HepG2 (cell line): ENCODE measurements at regions not wholly inside any gene's neighbourhood (a gene's known extent, or its start where the extent isn't known, plus 50 kb on each side); places are given as distances from the start of the nearest gene placed in this dataset.

Source experiments
- ATAC-seq: fragments of 200-7000 bp; cut with Tn5 transposase; 3 replicates; pipeline ENCODE4 v1.9.1; 2020; ENCODE audit warnings: mild to moderate bottlenecking, moderate library complexity
- BruUV-seq: library from RNA; stranded (reverse); fragments of 400-500 nt; replicated peaks from 2 replicates; lab custom pipeline; 2021; lab: Mats Ljungman, UMichigan
- CTCF ChIA-PET: fragments of 300-600 bp; formaldehyde crosslinking; extraction: SDS; loops from one replicate; lab custom pipeline; 2021; ENCODE audit warnings: low total read pairs, inconsistent platforms, low intra/inter-chr PET ratio; lab: Yijun Ruan, JAX
- POLR2A ChIA-PET: fragments of 350-600 bp; sonication (Branson Sonifier 250); formaldehyde crosslinking; loops from one replicate; lab custom pipeline; 2020; ENCODE audit warnings: antibody characterized with exemption, inconsistent platforms; lab: Yijun Ruan, JAX
- DNase-seq: peaks from one replicate; pipeline ENCODE4 v3.0.0-alpha.2; 2015; ENCODE audit warnings: low spot score
- FAIRE-seq: peaks from 3 replicates; lab custom pipeline; 2011; peaks lifted over from hg19 to GRCh38; lab: Jason Lieb, UNC
- H2AFZ ChIP-seq: one replicate; pipeline ENCODE4 v1.6.1; 2011; ENCODE audit warnings: low read length, inconsistent platforms
- H3K27ac ChIP-seq: fragments of 300-600 bp; 3 replicates; pipeline ENCODE4 v1.8.0; 2011; ENCODE audit warnings: mixed run types, mild to moderate bottlenecking, mixed read lengths, low read length, inconsistent platforms; ENCODE audit not compliant: insufficient read depth; ENCODE audit errors: extremely low read length
- H3K27me3 ChIP-seq, 2 experiments: fragments of 200-600 bp in 1 of 2; 2 replicates in 1 of 2; 3 replicates in 1 of 2; pipeline versions ENCODE4 v1.6.0 to v1.8.0; 2011; ENCODE audit warnings: low read length in 2 of 2, mild to moderate bottlenecking in 2 of 2, moderate library complexity in 2 of 2, inconsistent platforms in 1 of 2; ENCODE audit not compliant: insufficient read depth in 2 of 2, control insufficient read depth in 1 of 2
- H3K36me3 ChIP-seq, 2 experiments: fragments of 200-600 bp in 1 of 2; replicated peaks in 1 of 2; 2 replicates in 1 of 2; 3 replicates in 1 of 2; pipeline versions ENCODE4 v1.5.1 to v1.8.0; 2011; ENCODE audit warnings: low read length in 2 of 2, inconsistent platforms in 1 of 2; ENCODE audit not compliant: insufficient read depth in 2 of 2, control insufficient read depth in 1 of 2
- H3K4me1 ChIP-seq: 2 replicates; pipeline ENCODE4 v1.5.1; 2012; ENCODE audit warnings: low read length, inconsistent platforms; ENCODE audit not compliant: insufficient read depth
- H3K4me2 ChIP-seq: 2 replicates; pipeline ENCODE4 v1.6.0; 2011; ENCODE audit warnings: low read depth, low read length, inconsistent platforms
- H3K4me3 ChIP-seq, 3 experiments: fragments of 200-600 bp in 1 of 3; sonication (generic), shearing (Covaris generic) in 1 of 3; replicated peaks in 1 of 3; 2 replicates each; pipeline ENCODE4 v1.5.1; 2011 to 2016; ENCODE audit warnings: low read length in 3 of 3, inconsistent platforms in 2 of 3, low read depth in 2 of 3, mild to moderate bottlenecking in 2 of 3, control low read depth in 1 of 3, mixed read lengths in 1 of 3; ENCODE audit not compliant: insufficient read depth in 1 of 3
- H3K79me2 ChIP-seq: one replicate; pipeline ENCODE4 v1.6.1; 2011; ENCODE audit warnings: low read length, inconsistent platforms; ENCODE audit not compliant: insufficient read depth
- H3K9ac ChIP-seq: 2 replicates; pipeline ENCODE4 v1.6.0; 2011; ENCODE audit warnings: mild to moderate bottlenecking, low read depth, low read length, inconsistent platforms; ENCODE audit not compliant: insufficient read depth
- H3K9me3 ChIP-seq: 2 replicates; pipeline ENCODE4 v1.5.1; 2012; ENCODE audit warnings: mild to moderate bottlenecking, low read length
- H4K20me1 ChIP-seq: 2 replicates; pipeline ENCODE4 v1.6.0; 2011; ENCODE audit warnings: inconsistent platforms, mild to moderate bottlenecking, low read length, moderate library complexity; ENCODE audit not compliant: insufficient read depth
- FOSL1 ChIP-seq: sonication (generic); formaldehyde crosslinking; IDR thresholded peaks from 2 replicates; pipeline ENCODE4 v1.9.0; 2021; ENCODE audit warnings: missing genetic modification reagents, borderline replicate concordance
- GATAD2A ChIP-seq: IDR thresholded peaks from 2 replicates; pipeline ENCODE4 v1.6.1; 2016
- GMEB2 ChIP-seq: IDR thresholded peaks from 2 replicates; pipeline ENCODE4 v1.6.1; 2016; ENCODE audit warnings: missing biosample characterization, missing genetic modification reagents, low read depth
- GZF1 ChIP-seq: sonication (generic); formaldehyde crosslinking; IDR thresholded peaks from 2 replicates; pipeline ENCODE4 v1.5.1; 2020; ENCODE audit warnings: mild to moderate bottlenecking, missing genetic modification reagents
- JUN ChIP-seq: sonication (generic); formaldehyde crosslinking; IDR thresholded peaks from 2 replicates; pipeline ENCODE4 v1.4.0; 2020; ENCODE audit warnings: mild to moderate bottlenecking, missing genetic modification reagents
- MAZ ChIP-seq, 2 experiments: sonication (generic) in 1 of 2; formaldehyde crosslinking in 1 of 2; IDR thresholded peaks; 2 replicates each; pipeline versions ENCODE4 v1.5.0 to v1.6.1; 2012 to 2020; ENCODE audit warnings: low read depth in 2 of 2, mild to moderate bottlenecking in 2 of 2, borderline replicate concordance in 1 of 2, improper control_type of control experiment in 1 of 2, low read length in 1 of 2, missing genetic modification reagents in 1 of 2, moderate library complexity in 1 of 2
- NCOR1 ChIP-seq: fragments of 200-600 bp; sonication (generic); IDR thresholded peaks from 2 replicates; pipeline ENCODE4 v1.7.0; 2017; ENCODE audit warnings: antibody characterized with exemption, low read length, borderline replicate concordance
- SMAD3 ChIP-seq: sonication (generic); formaldehyde crosslinking; IDR thresholded peaks from 2 replicates; pipeline ENCODE4 v1.4.0; 2020; ENCODE audit warnings: missing genetic modification reagents
- XBP1 ChIP-seq: sonication (generic); formaldehyde crosslinking; IDR thresholded peaks from 2 replicates; pipeline ENCODE4 v1.5.0; 2020; ENCODE audit warnings: missing genetic modification reagents
- ZC3H4 ChIP-seq: sonication (generic); formaldehyde crosslinking; IDR thresholded peaks from 2 replicates; pipeline ENCODE4 v1.4.0; 2020; ENCODE audit warnings: missing genetic modification reagents, borderline replicate concordance
- ZNF276 ChIP-seq: sonication (generic); formaldehyde crosslinking; IDR thresholded peaks from 2 replicates; pipeline ENCODE4 v1.4.0; 2020; ENCODE audit warnings: mild to moderate bottlenecking, low read depth, missing genetic modification reagents
- ZNF430 ChIP-seq: sonication (generic); formaldehyde crosslinking; IDR thresholded peaks from 2 replicates; pipeline ENCODE4 v1.9.0; 2021; ENCODE audit warnings: mild to moderate bottlenecking, missing genetic modification reagents
- ZNF512 ChIP-seq: sonication (generic); formaldehyde crosslinking; IDR thresholded peaks from 2 replicates; pipeline ENCODE4 v1.4.0; 2020; ENCODE audit warnings: mild to moderate bottlenecking, missing genetic modification reagents
- ZNF557 ChIP-seq: sonication (generic); formaldehyde crosslinking; IDR thresholded peaks from 2 replicates; pipeline ENCODE4 v1.4.0; 2020; ENCODE audit warnings: missing genetic modification reagents
- ZNF589 ChIP-seq: sonication (generic); formaldehyde crosslinking; conservative IDR thresholded peaks from 2 replicates; pipeline ENCODE4 v1.8.0; 2022; ENCODE audit warnings: mild to moderate bottlenecking, moderate library complexity, missing genetic modification reagents
- ZNF761 ChIP-seq: sonication (generic); formaldehyde crosslinking; conservative IDR thresholded peaks from 2 replicates; pipeline ENCODE4 v1.4.0; 2020; ENCODE audit warnings: mild to moderate bottlenecking, missing genetic modification reagents
- WGBS: methylation state at CpG from one replicate; pipeline ENCODE4 v1.1.6; 2017; ENCODE audit warnings: low lambda C conversion rate; 5-methylcytosine and 5-hydroxymethylcytosine counted together
- in situ Hi-C: cut with HindIII; loops from 2 replicates; pipeline ENCODE4 v1.10.0; 2017; ENCODE audit warnings: low pct_unique_long_range_greater_than_20kb; ENCODE audit not compliant: extremely low pct_ligation_motif_present
- intact Hi-C: fragments of 100-400 bp; cut with micrococcal nuclease; formaldehyde crosslinking; loops from one replicate; pipeline ENCODE4 v1.10.0; 2022; ENCODE audit not compliant: unreplicated experiment

- TF ChIP-seq ZNF589 (no peak), GZF1 (CRISPR knock-in tag) (no peak), NCOR1 (no peak)
These were observed 1325.0 kb downstream of the UQCRFS1 start (continued) for GRCh38 chr19:27887946-27888345.

- CTCF ChIA-PET, result no interaction called here
- no TSS peak for BruUV-seq
- DNase-seq, result no peak
- 43% methylated on average over 6 of the region's 7 CpGs for WGBS
- Histone ChIP-seq H3K9me3 (peaks cover 97% of the 10 kb centered on the region), H2AFZ (no peak overlapping the region), H3K36me3 (no peaks in the 10 kb centered on the region), H4K20me1 (no peaks in the 10 kb centered on the region), H3K9ac (no peak overlapping the region), H3K4me1 (no peaks in the 10 kb centered on the region), H3K4me3 (no peak overlapping the region), H3K79me2 (no peaks in the 10 kb centered on the region), H3K4me2 (no peak overlapping the region), H3K27ac (no peak overlapping the region), H3K27me3 (no peaks in the 10 kb centered on the region)
- intact Hi-C loops, result no loop called here
- no peak for ATAC-seq
- in situ Hi-C loops, result no loop called here
- POLR2A ChIA-PET, result no interaction called here
- no peak for FAIRE-seq
- TF ChIP-seq GATAD2A (no peak), ZNF557 (CRISPR knock-in tag) (no peak), MAZ (IDR thresholded peaks at IDR 0.05; ENCODE audit: borderline replicate concordance, low read depth, low read length) (no peak), MAZ (CRISPR knock-in tag; IDR thresholded peaks at IDR 0.05; ENCODE audit: low read depth) (no peak), XBP1 (no peak), ZC3H4 (CRISPR knock-in tag) (no peak), ZNF276 (CRISPR knock-in tag) (no peak), ZNF761 (no peak), ZNF512 (no peak), SMAD3 (CRISPR knock-in tag) (no peak), ZNF430 (no peak), JUN (CRISPR knock-in tag) (no peak), GMEB2 (CRISPR knock-in tag) (no peak), FOSL1 (no peak)
These were observed 1327.6 kb downstream of the UQCRFS1 start for GRCh38 chr19:27885359-27885758.
